ENCODE measurements at regions not wholly inside any gene's neighbourhood (a gene's known extent, or its start where the extent isn't known, plus 50 kb on each side); places are given as distances from the start of the nearest gene placed in this dataset.
"Not testable (repeated sequence)": the region's sequence is repeated elsewhere in the genome, so short reads cannot be mapped to it uniquely, and the experiment has no call there.

DNA sequence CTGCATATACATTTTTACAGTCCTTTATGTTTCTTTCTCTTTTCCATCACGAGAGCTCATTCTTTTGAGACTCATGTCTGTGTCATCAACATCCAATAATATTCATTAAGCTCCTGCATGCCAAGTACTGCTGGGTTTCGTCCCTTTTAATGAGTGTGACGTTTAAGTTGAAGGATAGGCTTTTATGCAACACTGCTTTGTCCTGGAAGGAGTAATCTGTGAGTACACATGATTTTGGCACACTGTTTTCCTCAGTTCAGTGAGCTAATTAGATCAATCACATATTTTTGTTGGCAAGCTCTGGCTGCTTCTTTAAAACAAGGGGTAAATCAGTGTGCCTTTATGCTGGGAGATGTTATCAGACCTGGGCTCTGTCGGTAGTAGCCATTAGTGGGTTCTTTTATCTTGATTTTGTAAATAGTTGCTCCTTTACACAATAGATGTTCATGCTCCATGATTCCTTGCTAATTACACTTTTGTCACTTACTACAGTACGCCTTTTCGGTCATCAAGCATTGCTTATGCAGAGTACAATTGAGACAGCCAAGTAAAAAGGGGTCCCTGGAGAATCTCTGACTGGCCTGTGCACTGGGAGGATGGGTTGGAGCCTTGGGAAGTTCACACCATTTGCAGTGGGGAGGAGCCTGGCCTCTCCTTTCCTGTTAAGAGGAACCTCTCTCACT, 132.6 kb downstream of the FHIP1A start:
- intact Hi-C loops (cut with micrococcal nuclease) = no loop called here
- TF ChIP-seq, protein P1, sequence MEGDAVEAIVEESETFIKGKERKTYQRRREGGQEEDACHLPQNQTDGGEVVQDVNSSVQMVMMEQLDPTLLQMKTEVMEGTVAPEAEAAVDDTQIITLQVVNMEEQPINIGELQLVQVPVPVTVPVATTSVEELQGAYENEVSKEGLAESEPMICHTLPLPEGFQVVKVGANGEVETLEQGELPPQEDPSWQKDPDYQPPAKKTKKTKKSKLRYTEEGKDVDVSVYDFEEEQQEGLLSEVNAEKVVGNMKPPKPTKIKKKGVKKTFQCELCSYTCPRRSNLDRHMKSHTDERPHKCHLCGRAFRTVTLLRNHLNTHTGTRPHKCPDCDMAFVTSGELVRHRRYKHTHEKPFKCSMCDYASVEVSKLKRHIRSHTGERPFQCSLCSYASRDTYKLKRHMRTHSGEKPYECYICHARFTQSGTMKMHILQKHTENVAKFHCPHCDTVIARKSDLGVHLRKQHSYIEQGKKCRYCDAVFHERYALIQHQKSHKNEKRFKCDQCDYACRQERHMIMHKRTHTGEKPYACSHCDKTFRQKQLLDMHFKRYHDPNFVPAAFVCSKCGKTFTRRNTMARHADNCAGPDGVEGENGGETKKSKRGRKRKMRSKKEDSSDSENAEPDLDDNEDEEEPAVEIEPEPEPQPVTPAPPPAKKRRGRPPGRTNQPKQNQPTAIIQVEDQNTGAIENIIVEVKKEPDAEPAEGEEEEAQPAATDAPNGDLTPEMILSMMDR (IDR thresholded peaks at IDR 0.05) = no peak
- Mint-ChIP-seq H3K36me3 (no peaks in the 10 kb centered on the region), H3K4me1 (no peaks in the 10 kb centered on the region), H3K27ac (no peak overlapping the region), H3K4me3 (no peak overlapping the region), H3K27me3 (ENCODE audit: low read depth in 2 of 2) (peaks cover 3 to 6% of the 10 kb centered on the region in 2 donors), H3K9me3 (peaks cover 0 to 2% of the 10 kb centered on the region in 2 donors)
- DNase-seq = no peak
- H3K27me3 ChIP-seq (ENCODE audit: control insufficient read depth, insufficient read depth, low read length) = no peaks in the 10 kb centered on the region
- 83% methylated on average over 5 of the region's 6 CpGs for WGBS (ENCODE audit: insufficient coverage)
- no peak overlapping the region for H3K27ac ChIP-seq (ENCODE audit: low read length)
- no peaks in the 10 kb centered on the region for H3K4me1 ChIP-seq (ENCODE audit: control insufficient read depth, insufficient read depth, low read length)
- H3K36me3 ChIP-seq (ENCODE audit: control insufficient read depth, insufficient read depth, low read length) = no peaks in the 10 kb centered on the region
- ATAC-seq = no peak
- H3K9me3 ChIP-seq (ENCODE audit: control insufficient read depth, insufficient read depth, low read length) = no peaks in the 10 kb centered on the region
- H3K4me3 ChIP-seq (ENCODE audit: low read length) = no peak overlapping the region

- DNase-seq (no peak), ATAC-seq (no peak)
- H3K4me3 ChIP-seq (ENCODE audit: low read length) = no peak overlapping the region
- peaks cover 3 to 5% of the 10 kb centered on the region in 2 donors for H3K9me3 Mint-ChIP-seq
- no peaks in the 10 kb centered on the region for H3K36me3 Mint-ChIP-seq
- H3K27me3 ChIP-seq (ENCODE audit: control insufficient read depth, insufficient read depth, low read length) = no peaks in the 10 kb centered on the region
- H3K27ac ChIP-seq (ENCODE audit: low read length) = no peak overlapping the region
- no peaks in the 10 kb centered on the region for H3K4me1 Mint-ChIP-seq
- H3K27me3 Mint-ChIP-seq (ENCODE audit: low read depth in 2 of 2) = no peaks in the 10 kb centered on the region
- peaks cover 10% of the 10 kb centered on the region for H3K9me3 ChIP-seq (ENCODE audit: control insufficient read depth, insufficient read depth, low read length)
- WGBS (ENCODE audit: insufficient coverage) = 89% methylated on average over 8 of the region's 8 CpGs
- intact Hi-C loops (cut with micrococcal nuclease) = no loop called here
- H3K27ac Mint-ChIP-seq = no peak overlapping the region
- TF ChIP-seq, protein P1 (IDR thresholded peaks at IDR 0.05) = no peak
- H3K4me3 Mint-ChIP-seq = no peak overlapping the region
- no peaks in the 10 kb centered on the region for H3K36me3 ChIP-seq (ENCODE audit: control insufficient read depth, insufficient read depth, low read length)
- no peaks in the 10 kb centered on the region for H3K4me1 ChIP-seq (ENCODE audit: control insufficient read depth, insufficient read depth, low read length)
Observed at GRCh38 chr4:151548708-151549107, 139.7 kb downstream of the FHIP1A start.

GRCh38 chr4:151549378-151549777, 140.4 kb downstream of the FHIP1A start:
- H3K4me3 Mint-ChIP-seq; H3K27me3 ChIP-seq (ENCODE audit: control insufficient read depth, insufficient read depth, low read length); H3K27ac Mint-ChIP-seq; H3K9me3 Mint-ChIP-seq; H3K4me1 ChIP-seq (ENCODE audit: control insufficient read depth, insufficient read depth, low read length); H3K4me3 ChIP-seq (ENCODE audit: low read length); ATAC-seq; H3K4me1 Mint-ChIP-seq; H3K27me3 Mint-ChIP-seq (ENCODE audit: low read depth in 2 of 2); H3K36me3 Mint-ChIP-seq; DNase-seq; H3K36me3 ChIP-seq (ENCODE audit: control insufficient read depth, insufficient read depth, low read length); intact Hi-C loops (cut with micrococcal nuclease); H3K27ac ChIP-seq (ENCODE audit: low read length); H3K9me3 ChIP-seq (ENCODE audit: control insufficient read depth, insufficient read depth, low read length): not testable (repeated sequence)
- WGBS (ENCODE audit: insufficient coverage) = no CpG with 5 or more reads among the region's 2 CpGs

GRCh38 chr4:151553874-151554273, 144.9 kb downstream of the FHIP1A start:
- no peak overlapping the region for H3K4me3 ChIP-seq (ENCODE audit: low read length)
- peaks cover 4% of the 10 kb centered on the region for H3K9me3 ChIP-seq (ENCODE audit: control insufficient read depth, insufficient read depth, low read length)
- H3K4me3 Mint-ChIP-seq = no peak overlapping the region
- no peak for ATAC-seq
- TF ChIP-seq, protein P1 (IDR thresholded peaks at IDR 0.05) = no peak
- DNase-seq = no peak
- H3K4me1 ChIP-seq (ENCODE audit: control insufficient read depth, insufficient read depth, low read length) = no peaks in the 10 kb centered on the region
- peaks cover 0 to 2% of the 10 kb centered on the region in 2 donors for H3K27me3 Mint-ChIP-seq (ENCODE audit: low read depth in 2 of 2)
- H3K9me3 Mint-ChIP-seq = peaks cover 2 to 3% of the 10 kb centered on the region in 2 donors
- whole genome bisulfite sequencing (ENCODE audit: insufficient coverage) = 60% methylated on average over 2 of the region's 2 CpGs
- H3K36me3 Mint-ChIP-seq = no peaks in the 10 kb centered on the region
- intact Hi-C loops (cut with micrococcal nuclease) = no loop called here
- no peak overlapping the region for H3K27ac ChIP-seq (ENCODE audit: low read length)
- H3K27me3 ChIP-seq (ENCODE audit: control insufficient read depth, insufficient read depth, low read length) = peaks cover 2% of the 10 kb centered on the region
- H3K36me3 ChIP-seq (ENCODE audit: control insufficient read depth, insufficient read depth, low read length) = no peaks in the 10 kb centered on the region
- no peak overlapping the region for H3K27ac Mint-ChIP-seq
- no peaks in the 10 kb centered on the region for H3K4me1 Mint-ChIP-seq

Data from natural killer cell (primary cell).